ENCODE measurements at regions not wholly inside any gene's neighbourhood (a gene's known extent, or its start where the extent isn't known, plus 50 kb on each side); places are given as distances from the start of the nearest gene placed in this dataset.
"Not testable (repeated sequence)": the region's sequence is repeated elsewhere in the genome, so short reads cannot be mapped to it uniquely, and the experiment has no call there.

GRCh38 chr12:116443821-116444589 lies 115.2 kb upstream of the MAP1LC3B2 start:
- DNase-seq (no peak), ATAC-seq (no peak)
- intact Hi-C loops (cut with DNase I, micrococcal nuclease): no loop called here

- intact Hi-C loops (cut with DNase I, micrococcal nuclease): no loop called here
- DNase-seq (no peak), ATAC-seq (no peak)
These were observed 114.6 kb upstream of the MAP1LC3B2 start for GRCh38 chr12:116444590-116444943.

- peak; percentile 90 for ATAC-seq
These were observed 110.9 kb upstream of the MAP1LC3B2 start for GRCh38 chr12:116448165-116448739.

GRCh38 chr12:116450406-116450910 lies 108.7 kb upstream of the MAP1LC3B2 start:
- intact Hi-C loops (cut with DNase I, micrococcal nuclease): no loop called here
- ATAC-seq (no peak), DNase-seq (no peak)

More at GRCh38 chr12:116448165-116448739, 110.9 kb upstream of the MAP1LC3B2 start:
- DNase-seq: peak in 1 of 2 donors; percentile 27
- intact Hi-C loops (cut with DNase I, micrococcal nuclease): no loop called here

- intact Hi-C loops (cut with DNase I, micrococcal nuclease); ATAC-seq; DNase-seq: not testable (repeated sequence)
These were observed 106.2 kb upstream of the MAP1LC3B2 start for GRCh38 chr12:116452975-116453374.

- no peak for DNase-seq
- intact Hi-C loops (cut with DNase I, micrococcal nuclease): no loop called here
- no peak for ATAC-seq
These were observed 105.5 kb upstream of the MAP1LC3B2 start for GRCh38 chr12:116453631-116454030.

- DNase-seq (no peak), ATAC-seq (no peak)
- intact Hi-C loops (cut with DNase I, micrococcal nuclease): no loop called here
These were observed 105.1 kb upstream of the MAP1LC3B2 start for GRCh38 chr12:116454076-116454475.

GRCh38 chr12:116454950-116455447 lies 104.2 kb upstream of the MAP1LC3B2 start:
- ATAC-seq (peak; percentile 23), DNase-seq (no peak)
- intact Hi-C loops (cut with DNase I, micrococcal nuclease): no loop called here

- DNase-seq (peak; percentile 66 to 81), ATAC-seq (peak; percentile 75)
- intact Hi-C loops (cut with DNase I, micrococcal nuclease): no loop called here
These were observed 103.4 kb upstream of the MAP1LC3B2 start for GRCh38 chr12:116455540-116456329.

- intact Hi-C loops (cut with DNase I, micrococcal nuclease): no loop called here
- ATAC-seq (peak; percentile 80), DNase-seq (peak in 1 of 2 donors; percentile 48)
These were observed 102.7 kb upstream of the MAP1LC3B2 start for GRCh38 chr12:116456330-116457082.

- intact Hi-C loops (cut with DNase I, micrococcal nuclease): no loop called here
- no peak for DNase-seq
- ATAC-seq: no peak
These were observed 100.7 kb upstream of the MAP1LC3B2 start for GRCh38 chr12:116458492-116458891.

GRCh38 chr12:116459011-116459875 lies 99.9 kb upstream of the MAP1LC3B2 start:
- no peak for ATAC-seq
- intact Hi-C loops (cut with DNase I, micrococcal nuclease): no loop called here

GRCh38 chr12:116459916-116460663 lies 99.1 kb upstream of the MAP1LC3B2 start:
- intact Hi-C loops (cut with DNase I, micrococcal nuclease): no loop called here
- ATAC-seq (peak; percentile 74), DNase-seq (no peak)

More at GRCh38 chr12:116459011-116459875, 99.9 kb upstream of the MAP1LC3B2 start:
- no peak for DNase-seq

- intact Hi-C loops (cut with DNase I, micrococcal nuclease): no loop called here
- DNase-seq: no peak
- ATAC-seq: no peak
These were observed 98.1 kb upstream of the MAP1LC3B2 start for GRCh38 chr12:116461060-116461459.

GRCh38 chr12:116463366-116463765 lies 95.8 kb upstream of the MAP1LC3B2 start:
- intact Hi-C loops (cut with DNase I, micrococcal nuclease): no loop called here
- DNase-seq (no peak), ATAC-seq (no peak)

- ATAC-seq: no peak
- intact Hi-C loops (cut with DNase I, micrococcal nuclease): no loop called here
- no peak for DNase-seq
These were observed 93.8 kb upstream of the MAP1LC3B2 start for GRCh38 chr12:116465407-116465806.

- DNase-seq: no peak
- intact Hi-C loops (cut with DNase I, micrococcal nuclease): no loop called here
- ATAC-seq: no peak
These were observed 93.3 kb upstream of the MAP1LC3B2 start for GRCh38 chr12:116465856-116466255.

All from left colon (tissue), 2 donors.